WTC11 (cell line): ENCODE measurements at regions not wholly inside any gene's neighbourhood (a gene's known extent, or its start where the extent isn't known, plus 50 kb on each side); places are given as distances from the start of the nearest gene placed in this dataset.
"Not testable (repeated sequence)": the region's sequence is repeated elsewhere in the genome, so short reads cannot be mapped to it uniquely, and the experiment has no call there.

Source experiments
- ATAC-seq: fragments of 200-7000 bp; cut with Tn5 transposase; 2 replicates; pipeline ENCODE4 v1.10.0; 2021; ENCODE audit warnings: mild to moderate bottlenecking, moderate library complexity
- CTCF ChIA-PET: fragments of 300-600 bp; sonication (Branson Sonifier 250); formaldehyde crosslinking; loops from one replicate; lab custom pipeline; 2021; ENCODE audit warnings: antibody characterized with exemption; lab: Charles Lee
- POLR2A ChIA-PET: fragments of 350-600 bp; sonication (Branson Sonifier 250); formaldehyde crosslinking; loops from one replicate; lab custom pipeline; 2021; ENCODE audit warnings: antibody characterized with exemption; lab: Charles Lee
- DNase-seq: peaks from one replicate; pipeline ENCODE4 v3.0.0; 2021; ENCODE audit warnings: low spot score
- H3K27ac Mint-ChIP-seq: 2 replicates; pipeline ENCODE4 v1.8.0; 2021; ENCODE audit warnings: mixed read lengths
- H3K27me3 Mint-ChIP-seq: 2 replicates; pipeline ENCODE4 v1.8.0; 2021; ENCODE audit warnings: low read depth, mild to moderate bottlenecking, moderate library complexity, mixed read lengths
- H3K36me3 Mint-ChIP-seq: 2 replicates; pipeline ENCODE4 v1.8.0; 2021; ENCODE audit warnings: mixed read lengths
- H3K4me1 Mint-ChIP-seq: 2 replicates; pipeline ENCODE4 v1.8.0; 2022; ENCODE audit warnings: mixed read lengths
- H3K4me3 Mint-ChIP-seq: 2 replicates; pipeline ENCODE4 v1.8.0; 2021; ENCODE audit warnings: mild to moderate bottlenecking, moderate library complexity, mixed read lengths
- H3K9me3 Mint-ChIP-seq: 2 replicates; pipeline ENCODE4 v1.8.0; 2021; ENCODE audit warnings: mixed read lengths
- EMX1 ChIP-seq: fragments of 250-450 bp; sonication (Bioruptor Pico); IDR thresholded peaks from 2 replicates; pipeline ENCODE4 v1.8.0; 2021; ENCODE audit warnings: mild to moderate bottlenecking
- JUN ChIP-seq: sonication (generic); formaldehyde crosslinking; IDR thresholded peaks from 2 replicates; pipeline ENCODE4 v1.8.0; 2023; ENCODE audit warnings: mild to moderate bottlenecking, missing genetic modification reagents
- MXD4 ChIP-seq: fragments of 250-450 bp; sonication (Bioruptor Pico); IDR thresholded peaks from 2 replicates; pipeline ENCODE4 v1.8.0; 2021; ENCODE audit warnings: mild to moderate bottlenecking, moderate library complexity, borderline replicate concordance
- NFATC4 ChIP-seq: fragments of 250-450 bp; sonication (Bioruptor Pico); IDR thresholded peaks from 2 replicates; pipeline ENCODE4 v1.9.0; 2021; ENCODE audit warnings: mild to moderate bottlenecking
- NFYB ChIP-seq: sonication (generic); formaldehyde crosslinking; conservative IDR thresholded peaks from 2 replicates; pipeline ENCODE4 v1.8.0; 2022; ENCODE audit warnings: low read depth, missing genetic modification reagents
- NR1H2 ChIP-seq: sonication (generic); formaldehyde crosslinking; IDR thresholded peaks from 2 replicates; pipeline ENCODE4 v1.9.0; 2021; ENCODE audit warnings: mild to moderate bottlenecking, moderate library complexity, missing genetic modification reagents
- OVOL2 ChIP-seq: fragments of 250-450 bp; sonication (Bioruptor Pico); IDR thresholded peaks from 2 replicates; pipeline ENCODE4 v1.9.0; 2021; ENCODE audit warnings: mild to moderate bottlenecking, borderline replicate concordance
- RORB ChIP-seq: fragments of 250-450 bp; sonication (Bioruptor Pico); IDR thresholded peaks from 2 replicates; pipeline ENCODE4 v1.9.0; 2021; ENCODE audit warnings: mild to moderate bottlenecking
- SMAD3 ChIP-seq: sonication (generic); formaldehyde crosslinking; IDR thresholded peaks from 2 replicates; pipeline ENCODE4 v1.8.0; 2022; ENCODE audit warnings: missing genetic modification reagents, mild to moderate bottlenecking, borderline replicate concordance
- TEAD4 ChIP-seq: sonication (generic); formaldehyde crosslinking; IDR thresholded peaks from 2 replicates; pipeline ENCODE4 v1.8.0; 2022; ENCODE audit warnings: mild to moderate bottlenecking, missing genetic modification reagents
- TP53 ChIP-seq: sonication (generic); formaldehyde crosslinking; IDR thresholded peaks from 2 replicates; pipeline ENCODE4 v1.8.1; 2023; ENCODE audit warnings: mild to moderate bottlenecking, missing genetic modification reagents
- ZNF121 ChIP-seq: sonication (generic); formaldehyde crosslinking; IDR thresholded peaks from 2 replicates; pipeline ENCODE4 v1.8.0; 2023; ENCODE audit warnings: missing genetic modification reagents
- ZNF138 ChIP-seq: sonication (generic); formaldehyde crosslinking; conservative IDR thresholded peaks from 2 replicates; pipeline ENCODE4 v1.8.1; 2022; ENCODE audit warnings: mild to moderate bottlenecking, moderate library complexity, missing genetic modification reagents
- ZNF396 ChIP-seq: fragments of 250-450 bp; sonication (Bioruptor Pico); IDR thresholded peaks from 2 replicates; pipeline ENCODE4 v1.8.0; 2021; ENCODE audit warnings: mild to moderate bottlenecking, moderate library complexity, borderline replicate concordance
- TF ChIP-seq, protein P1 (sequence below): sonication (generic); formaldehyde crosslinking; IDR thresholded peaks from 2 replicates; pipeline ENCODE4 v1.8.1; 2022; ENCODE audit warnings: low read depth, mild to moderate bottlenecking, moderate library complexity, missing genetic modification reagents, borderline replicate concordance
- TF ChIP-seq, protein P2 (sequence below): sonication (generic); formaldehyde crosslinking; IDR thresholded peaks from 2 replicates; pipeline ENCODE4 v1.8.1; 2023; ENCODE audit warnings: mild to moderate bottlenecking, missing genetic modification reagents
- TF ChIP-seq, protein P3 (sequence below): sonication (generic); formaldehyde crosslinking; IDR thresholded peaks from 2 replicates; pipeline ENCODE4 v1.8.1; 2023; ENCODE audit warnings: mild to moderate bottlenecking, missing genetic modification reagents, borderline replicate concordance
- TF ChIP-seq, protein P4 (sequence below): sonication (generic); formaldehyde crosslinking; IDR thresholded peaks from 2 replicates; pipeline ENCODE4 v1.8.1; 2022; ENCODE audit warnings: mild to moderate bottlenecking, missing genetic modification reagents, moderate library complexity, borderline replicate concordance
- TF ChIP-seq, protein P5 (sequence below): sonication (generic); formaldehyde crosslinking; IDR thresholded peaks from 2 replicates; pipeline ENCODE4 v1.8.0; 2022; ENCODE audit warnings: mild to moderate bottlenecking, missing genetic modification reagents

DNA sequence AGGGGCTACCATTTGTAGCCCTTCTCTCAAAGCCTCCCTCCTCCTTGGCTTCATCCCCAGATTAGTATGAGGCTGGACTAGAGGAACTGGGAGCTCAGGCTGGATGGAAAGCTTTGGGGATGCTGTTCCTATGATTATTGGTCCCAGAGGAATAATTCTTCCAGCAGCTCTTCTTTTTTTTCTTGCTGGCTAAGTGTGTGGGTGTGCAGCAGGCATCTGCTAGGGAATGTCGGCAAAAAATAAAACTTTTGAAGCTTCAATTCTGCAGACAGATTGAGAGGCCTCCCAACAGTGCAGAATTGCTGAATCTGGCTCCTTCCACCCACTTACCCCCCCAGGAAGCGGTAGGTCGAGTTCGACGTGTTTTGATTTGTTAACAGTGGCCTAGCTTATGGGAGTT is 138.5 kb upstream of the ANKRD28 start:
- TF ChIP-seq MXD4 (CRISPR knock-in tag) = no peak
- TF ChIP-seq, protein P1, sequence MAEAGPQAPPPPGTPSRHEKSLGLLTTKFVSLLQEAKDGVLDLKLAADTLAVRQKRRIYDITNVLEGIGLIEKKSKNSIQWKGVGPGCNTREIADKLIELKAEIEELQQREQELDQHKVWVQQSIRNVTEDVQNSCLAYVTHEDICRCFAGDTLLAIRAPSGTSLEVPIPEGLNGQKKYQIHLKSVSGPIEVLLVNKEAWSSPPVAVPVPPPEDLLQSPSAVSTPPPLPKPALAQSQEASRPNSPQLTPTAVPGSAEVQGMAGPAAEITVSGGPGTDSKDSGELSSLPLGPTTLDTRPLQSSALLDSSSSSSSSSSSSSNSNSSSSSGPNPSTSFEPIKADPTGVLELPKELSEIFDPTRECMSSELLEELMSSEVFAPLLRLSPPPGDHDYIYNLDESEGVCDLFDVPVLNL = no peak
- TF ChIP-seq, all 79 proteins: peak for 0
- Mint-ChIP-seq H3K27ac (no peak overlapping the region), H3K4me1 (peaks cover 2% of the 10 kb centered on the region; the same call in 1 of the 2 replicates), H3K4me3 (no peak overlapping the region), H3K9me3 (peaks cover 15% of the 10 kb centered on the region), H3K36me3 (peaks cover 9% of the 10 kb centered on the region), H3K27me3 (no peaks in the 10 kb centered on the region; the same call in 1 of the 2 replicates)
- POLR2A ChIA-PET = interaction anchor here (0.9 kb wide), 1 partner anchor 130 kb away, joined by 3 read pairs; no protein-coding TSS in a partner anchor
- CTCF ChIA-PET = interaction anchor here (1.8 kb wide), 1 partner anchor 38 kb away, joined by 6 read pairs; no protein-coding TSS in a partner anchor
- ATAC-seq = no peak
- no peak for DNase-seq

DNA sequence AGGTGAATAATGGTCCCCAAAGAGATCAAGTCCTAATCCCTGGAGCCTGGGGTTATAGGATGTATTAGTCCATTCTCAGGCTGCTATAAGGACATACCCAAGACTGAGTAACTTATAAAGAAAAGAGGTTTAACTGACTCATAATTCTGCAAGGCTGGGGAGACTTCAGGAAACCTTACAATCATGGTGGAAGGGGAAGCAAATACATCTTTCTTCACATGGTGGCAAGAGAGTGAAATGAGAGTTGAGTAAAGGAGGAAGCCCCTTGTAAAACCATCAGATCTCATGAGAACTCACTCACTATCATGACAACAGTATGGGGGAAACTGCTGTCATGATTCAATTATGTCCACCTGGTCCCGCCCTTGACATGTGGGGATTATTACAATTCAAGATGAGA is 142.9 kb upstream of the ANKRD28 start:
- Mint-ChIP-seq H3K36me3 (peaks cover 10% of the 10 kb centered on the region), H3K27me3 (no peaks in the 10 kb centered on the region; the same call in 1 of the 2 replicates), H3K9me3 (peaks cover 41% of the 10 kb centered on the region), H3K4me1 (no peaks in the 10 kb centered on the region; the same call in 1 of the 2 replicates), H3K27ac (no peak overlapping the region), H3K4me3 (no peak overlapping the region)
- ATAC-seq (no peak), DNase-seq (no peak)
- ChIA-PET POLR2A (no interaction called here), CTCF (no interaction called here)
- no peak for TF ChIP-seq SMAD3 (CRISPR knock-in tag)
- no peak for TF ChIP-seq OVOL2 (CRISPR knock-in tag)
- no peak for TF ChIP-seq EMX1 (CRISPR knock-in tag)
- TF ChIP-seq TP53 (CRISPR knock-in tag) = no peak
- TF ChIP-seq, protein P2, sequence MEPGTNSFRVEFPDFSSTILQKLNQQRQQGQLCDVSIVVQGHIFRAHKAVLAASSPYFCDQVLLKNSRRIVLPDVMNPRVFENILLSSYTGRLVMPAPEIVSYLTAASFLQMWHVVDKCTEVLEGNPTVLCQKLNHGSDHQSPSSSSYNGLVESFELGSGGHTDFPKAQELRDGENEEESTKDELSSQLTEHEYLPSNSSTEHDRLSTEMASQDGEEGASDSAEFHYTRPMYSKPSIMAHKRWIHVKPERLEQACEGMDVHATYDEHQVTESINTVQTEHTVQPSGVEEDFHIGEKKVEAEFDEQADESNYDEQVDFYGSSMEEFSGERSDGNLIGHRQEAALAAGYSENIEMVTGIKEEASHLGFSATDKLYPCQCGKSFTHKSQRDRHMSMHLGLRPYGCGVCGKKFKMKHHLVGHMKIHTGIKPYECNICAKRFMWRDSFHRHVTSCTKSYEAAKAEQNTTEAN = no peak
- no peak for TF ChIP-seq NR1H2 (CRISPR knock-in tag)
- no peak for TF ChIP-seq RORB (CRISPR knock-in tag)
- TF ChIP-seq TEAD4 (CRISPR knock-in tag) = no peak
- TF ChIP-seq, all 79 proteins: peak for 0

DNA sequence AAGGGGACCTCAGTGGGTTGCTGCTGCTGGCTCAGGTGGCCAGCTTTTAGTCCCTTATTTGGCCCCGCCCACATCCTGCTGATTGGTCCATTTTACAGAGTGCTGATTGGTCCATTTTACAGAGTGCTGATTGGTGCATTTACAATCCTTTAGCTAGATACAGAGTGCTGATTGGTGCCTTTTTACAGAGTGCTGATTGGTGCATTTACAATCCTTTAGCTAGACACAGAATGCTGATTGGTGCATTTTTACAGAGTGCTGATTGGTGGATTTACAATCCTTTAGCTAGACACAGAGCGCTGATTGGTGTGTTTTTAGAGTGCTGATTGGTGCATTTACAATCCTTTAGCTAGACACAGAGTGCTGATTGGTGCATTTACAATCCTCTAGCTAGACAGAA is 143.7 kb upstream of the ANKRD28 start:
- DNase-seq, H3K36me3 Mint-ChIP-seq, ATAC-seq, H3K4me3 Mint-ChIP-seq, H3K27ac Mint-ChIP-seq, CTCF ChIA-PET, H3K4me1 Mint-ChIP-seq, H3K27me3 Mint-ChIP-seq: not testable (repeated sequence)
- TF ChIP-seq NFYB = 0 out of 2 replicates have a peak, but pooled peaks have one; percentile 15
- POLR2A ChIA-PET = interaction anchor here (0.6 kb wide), 1 partner anchor 156 kb away, joined by 7 read pairs; no protein-coding TSS in a partner anchor
- H3K9me3 Mint-ChIP-seq = peaks cover 41% of the 10 kb centered on the region

DNA sequence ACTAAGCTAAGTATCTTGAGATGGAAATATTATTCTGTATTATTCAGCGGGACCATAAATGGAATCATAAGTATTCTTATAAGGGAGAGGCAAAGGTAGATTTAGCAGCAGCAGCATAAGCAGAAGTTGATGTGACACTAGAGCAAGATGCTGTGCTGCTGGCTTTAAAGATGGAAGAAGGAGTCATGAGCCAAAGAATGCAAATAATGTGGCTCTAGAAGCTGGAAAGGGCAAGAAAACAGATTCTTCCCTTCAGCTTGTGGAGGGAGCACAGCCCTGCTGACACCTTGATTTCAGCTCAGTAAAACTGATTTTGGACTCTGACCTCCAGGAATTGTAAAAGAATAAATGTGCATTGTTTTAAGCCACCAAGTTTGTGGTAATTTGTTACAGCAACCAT is 144.2 kb upstream of the ANKRD28 start:
- Mint-ChIP-seq H3K27me3 (no peaks in the 10 kb centered on the region; the same call in 1 of the 2 replicates), H3K4me1 (no peaks in the 10 kb centered on the region), H3K4me3 (no peak overlapping the region), H3K9me3 (peaks cover 41% of the 10 kb centered on the region), H3K36me3 (peaks cover 10% of the 10 kb centered on the region), H3K27ac (no peak overlapping the region)
- TF ChIP-seq JUN (CRISPR knock-in tag) (no peak), MXD4 (CRISPR knock-in tag) (no peak), ZNF121 (no peak), TEAD4 (CRISPR knock-in tag) (no peak), NFATC4 (CRISPR knock-in tag) (no peak), ZNF396 (CRISPR knock-in tag) (no peak), ZNF138 (CRISPR knock-in tag) (no peak)
- TF ChIP-seq, protein P3, sequence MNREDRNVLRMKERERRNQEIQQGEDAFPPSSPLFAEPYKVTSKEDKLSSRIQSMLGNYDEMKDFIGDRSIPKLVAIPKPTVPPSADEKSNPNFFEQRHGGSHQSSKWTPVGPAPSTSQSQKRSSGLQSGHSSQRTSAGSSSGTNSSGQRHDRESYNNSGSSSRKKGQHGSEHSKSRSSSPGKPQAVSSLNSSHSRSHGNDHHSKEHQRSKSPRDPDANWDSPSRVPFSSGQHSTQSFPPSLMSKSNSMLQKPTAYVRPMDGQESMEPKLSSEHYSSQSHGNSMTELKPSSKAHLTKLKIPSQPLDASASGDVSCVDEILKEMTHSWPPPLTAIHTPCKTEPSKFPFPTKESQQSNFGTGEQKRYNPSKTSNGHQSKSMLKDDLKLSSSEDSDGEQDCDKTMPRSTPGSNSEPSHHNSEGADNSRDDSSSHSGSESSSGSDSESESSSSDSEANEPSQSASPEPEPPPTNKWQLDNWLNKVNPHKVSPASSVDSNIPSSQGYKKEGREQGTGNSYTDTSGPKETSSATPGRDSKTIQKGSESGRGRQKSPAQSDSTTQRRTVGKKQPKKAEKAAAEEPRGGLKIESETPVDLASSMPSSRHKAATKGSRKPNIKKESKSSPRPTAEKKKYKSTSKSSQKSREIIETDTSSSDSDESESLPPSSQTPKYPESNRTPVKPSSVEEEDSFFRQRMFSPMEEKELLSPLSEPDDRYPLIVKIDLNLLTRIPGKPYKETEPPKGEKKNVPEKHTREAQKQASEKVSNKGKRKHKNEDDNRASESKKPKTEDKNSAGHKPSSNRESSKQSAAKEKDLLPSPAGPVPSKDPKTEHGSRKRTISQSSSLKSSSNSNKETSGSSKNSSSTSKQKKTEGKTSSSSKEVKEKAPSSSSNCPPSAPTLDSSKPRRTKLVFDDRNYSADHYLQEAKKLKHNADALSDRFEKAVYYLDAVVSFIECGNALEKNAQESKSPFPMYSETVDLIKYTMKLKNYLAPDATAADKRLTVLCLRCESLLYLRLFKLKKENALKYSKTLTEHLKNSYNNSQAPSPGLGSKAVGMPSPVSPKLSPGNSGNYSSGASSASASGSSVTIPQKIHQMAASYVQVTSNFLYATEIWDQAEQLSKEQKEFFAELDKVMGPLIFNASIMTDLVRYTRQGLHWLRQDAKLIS (CRISPR knock-in tag) = no peak
- TF ChIP-seq, protein P4, sequence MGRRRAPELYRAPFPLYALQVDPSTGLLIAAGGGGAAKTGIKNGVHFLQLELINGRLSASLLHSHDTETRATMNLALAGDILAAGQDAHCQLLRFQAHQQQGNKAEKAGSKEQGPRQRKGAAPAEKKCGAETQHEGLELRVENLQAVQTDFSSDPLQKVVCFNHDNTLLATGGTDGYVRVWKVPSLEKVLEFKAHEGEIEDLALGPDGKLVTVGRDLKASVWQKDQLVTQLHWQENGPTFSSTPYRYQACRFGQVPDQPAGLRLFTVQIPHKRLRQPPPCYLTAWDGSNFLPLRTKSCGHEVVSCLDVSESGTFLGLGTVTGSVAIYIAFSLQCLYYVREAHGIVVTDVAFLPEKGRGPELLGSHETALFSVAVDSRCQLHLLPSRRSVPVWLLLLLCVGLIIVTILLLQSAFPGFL = no peak
- TF ChIP-seq, protein P5, sequence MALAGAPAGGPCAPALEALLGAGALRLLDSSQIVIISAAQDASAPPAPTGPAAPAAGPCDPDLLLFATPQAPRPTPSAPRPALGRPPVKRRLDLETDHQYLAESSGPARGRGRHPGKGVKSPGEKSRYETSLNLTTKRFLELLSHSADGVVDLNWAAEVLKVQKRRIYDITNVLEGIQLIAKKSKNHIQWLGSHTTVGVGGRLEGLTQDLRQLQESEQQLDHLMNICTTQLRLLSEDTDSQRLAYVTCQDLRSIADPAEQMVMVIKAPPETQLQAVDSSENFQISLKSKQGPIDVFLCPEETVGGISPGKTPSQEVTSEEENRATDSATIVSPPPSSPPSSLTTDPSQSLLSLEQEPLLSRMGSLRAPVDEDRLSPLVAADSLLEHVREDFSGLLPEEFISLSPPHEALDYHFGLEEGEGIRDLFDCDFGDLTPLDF (CRISPR knock-in tag) = no peak
- DNase-seq (no peak), ATAC-seq (no peak)
- POLR2A ChIA-PET = interaction anchor here (1.0 kb wide), 1 partner anchor 12 kb away, joined by 3 read pairs; no protein-coding TSS in a partner anchor
- CTCF ChIA-PET = no interaction called here
